GM19351 (cell line): ENCODE measurements at regions not wholly inside any gene's neighbourhood (a gene's known extent, or its start where the extent isn't known, plus 50 kb on each side); places are given as distances from the start of the nearest gene placed in this dataset.
"Not testable (repeated sequence)": the region's sequence is repeated elsewhere in the genome, so short reads cannot be mapped to it uniquely, and the experiment has no call there.

Experiments used
- ATAC-seq: cut with Tn5 transposase; IDR thresholded peaks from one replicate; pipeline ENCODE4 v1.9.1; 2021; ENCODE audit warnings: mild to moderate bottlenecking, moderate library complexity; ENCODE audit not compliant: unreplicated experiment

- no peak for ATAC-seq
Measured at GRCh38 chr3:106908181-106908938, 468.9 kb upstream of the CCDC54 start.

GRCh38 chr3:106913111-106913698 is 464.0 kb upstream of the CCDC54 start:
- ATAC-seq = no peak

GRCh38 chr3:106913966-106914365 is 463.3 kb upstream of the CCDC54 start:
- no peak for ATAC-seq

- no peak for ATAC-seq
Measured at GRCh38 chr3:106920609-106921008, 456.6 kb upstream of the CCDC54 start.

GRCh38 chr3:106929081-106929480 is 448.2 kb upstream of the CCDC54 start:
- no peak for ATAC-seq

- no peak for ATAC-seq
Measured at GRCh38 chr3:106930086-106930485, 447.2 kb upstream of the CCDC54 start.

- no peak for ATAC-seq
Measured at GRCh38 chr3:106931904-106932303, 445.3 kb upstream of the CCDC54 start.

- no peak for ATAC-seq
Measured at GRCh38 chr3:106936337-106936736, 440.9 kb upstream of the CCDC54 start.

- no peak for ATAC-seq
Measured at GRCh38 chr3:106942051-106942450, 435.2 kb upstream of the CCDC54 start.

GRCh38 chr3:106943071-106943470 is 434.2 kb upstream of the CCDC54 start:
- ATAC-seq = no peak

- no peak for ATAC-seq
Measured at GRCh38 chr3:106945435-106945834, 431.8 kb upstream of the CCDC54 start.

- ATAC-seq = no peak
Measured at GRCh38 chr3:106946866-106947265, 430.4 kb upstream of the CCDC54 start.

- ATAC-seq = no peak
Measured at GRCh38 chr3:106957029-106957428, 420.2 kb upstream of the CCDC54 start.

- no peak for ATAC-seq
Measured at GRCh38 chr3:106962993-106963392, 414.2 kb upstream of the CCDC54 start.

GRCh38 chr3:106963442-106963841 is 413.8 kb upstream of the CCDC54 start:
- ATAC-seq = no peak

- no peak for ATAC-seq
Measured at GRCh38 chr3:106965307-106965706, 411.9 kb upstream of the CCDC54 start.

- ATAC-seq = no peak
Measured at GRCh38 chr3:106969596-106969995, 407.6 kb upstream of the CCDC54 start.

- ATAC-seq = no peak
Measured at GRCh38 chr3:106981392-106981791, 395.8 kb upstream of the CCDC54 start.

- no peak for ATAC-seq
Measured at GRCh38 chr3:106985721-106986120, 391.5 kb upstream of the CCDC54 start.

- not testable (repeated sequence) for ATAC-seq
Measured at GRCh38 chr3:106998841-106999682, 378.2 kb upstream of the CCDC54 start.

- no peak for ATAC-seq
Measured at GRCh38 chr3:107001635-107002034, 375.6 kb upstream of the CCDC54 start.

- ATAC-seq = not testable (repeated sequence)
Measured at GRCh38 chr3:107005352-107005751, 371.9 kb upstream of the CCDC54 start.
